Stimulated activated CD8-positive, alpha-beta memory T cell treated with anti-CD3 and anti-CD28 coated beads, Interleukin-2, amount 100 ng/mL, for 48 hours (primary cell): ENCODE measurements at regions not wholly inside any gene's neighbourhood (a gene's known extent, or its start where the extent isn't known, plus 50 kb on each side); places are given as distances from the start of the nearest gene placed in this dataset.
"Not testable (repeated sequence)": the region's sequence is repeated elsewhere in the genome, so short reads cannot be mapped to it uniquely, and the experiment has no call there.

Experiments used
- DNase-seq, 2 donors: peaks; one replicate each; pipeline ENCODE4 v3.0.0-alpha.2; 2020; ENCODE audit warnings: low read depth in 2 of 2

- DNase-seq: no peak
Observed at GRCh38 chr4:117560329-117560728, 474.0 kb upstream of the NDST3 start.

- no peak for DNase-seq
Observed at GRCh38 chr4:117574085-117574484, 460.2 kb upstream of the NDST3 start.

GRCh38 chr4:117575850-117576249, 458.4 kb upstream of the NDST3 start:
- DNase-seq: no peak

GRCh38 chr4:117577686-117578311, 456.5 kb upstream of the NDST3 start:
- no peak for DNase-seq

- DNase-seq: no peak
Observed at GRCh38 chr4:117588771-117589170, 445.5 kb upstream of the NDST3 start.

- no peak for DNase-seq
Observed at GRCh38 chr4:117596917-117597480, 437.3 kb upstream of the NDST3 start.

GRCh38 chr4:117599393-117599792, 434.9 kb upstream of the NDST3 start:
- DNase-seq: not testable (repeated sequence)

- DNase-seq: not testable (repeated sequence)
Observed at GRCh38 chr4:117600936-117601335, 433.4 kb upstream of the NDST3 start.

- DNase-seq: no peak
Observed at GRCh38 chr4:117610706-117611308, 423.5 kb upstream of the NDST3 start.

- DNase-seq: no peak
Observed at GRCh38 chr4:117621673-117622072, 412.6 kb upstream of the NDST3 start.

- DNase-seq: no peak
Observed at GRCh38 chr4:117623326-117623725, 411.0 kb upstream of the NDST3 start.

- DNase-seq: no peak
Observed at GRCh38 chr4:117626664-117627063, 407.6 kb upstream of the NDST3 start.

GRCh38 chr4:117634716-117635115, 399.6 kb upstream of the NDST3 start:
- DNase-seq: no peak

- no peak for DNase-seq
Observed at GRCh38 chr4:117637347-117637746, 396.9 kb upstream of the NDST3 start.

- DNase-seq: no peak
Observed at GRCh38 chr4:117640836-117641235, 393.4 kb upstream of the NDST3 start.

- no peak for DNase-seq
Observed at GRCh38 chr4:117641519-117641918, 392.8 kb upstream of the NDST3 start.

GRCh38 chr4:117654079-117654478, 380.2 kb upstream of the NDST3 start:
- no peak for DNase-seq

GRCh38 chr4:117660668-117661067, 373.6 kb upstream of the NDST3 start:
- no peak for DNase-seq

- no peak for DNase-seq
Observed at GRCh38 chr4:117661091-117662072, 372.9 kb upstream of the NDST3 start.

- no peak for DNase-seq
Observed at GRCh38 chr4:117664706-117665444, 369.4 kb upstream of the NDST3 start.

- no peak for DNase-seq
Observed at GRCh38 chr4:117676153-117676552, 358.1 kb upstream of the NDST3 start.

GRCh38 chr4:117678861-117679260, 355.4 kb upstream of the NDST3 start:
- DNase-seq: no peak
